Panc1 (cell line): ENCODE measurements at regions not wholly inside any gene's neighbourhood (a gene's known extent, or its start where the extent isn't known, plus 50 kb on each side); places are given as distances from the start of the nearest gene placed in this dataset.
"Not testable (repeated sequence)": the region's sequence is repeated elsewhere in the genome, so short reads cannot be mapped to it uniquely, and the experiment has no call there.

Experiments used
- CTCF ChIP-seq: fragments of 450-650 bp; IDR thresholded peaks from 2 replicates; pipeline ENCODE4 v1.5.1; 2017; ENCODE audit warnings: mild to moderate bottlenecking
- TCF7L2 ChIP-seq: IDR thresholded peaks from 2 replicates; pipeline ENCODE4 v1.6.1; 2011; ENCODE audit warnings: mild to moderate bottlenecking, low read depth, low read length, inconsistent platforms

GRCh38 chr5:67836496-67836895 is 379.1 kb upstream of the PIK3R1 start:
- not testable (repeated sequence) for TF ChIP-seq CTCF, TCF7L2
